HCT116 (cell line): ENCODE measurements at regions not wholly inside any gene's neighbourhood (a gene's known extent, or its start where the extent isn't known, plus 50 kb on each side); places are given as distances from the start of the nearest gene placed in this dataset.

ENCODE experiments used
- ATAC-seq: fragments of 200-7000 bp; cut with Tn5 transposase; 2 replicates; pipeline ENCODE4 v1.9.1; 2020; ENCODE audit warnings: mild to moderate bottlenecking, moderate library complexity
- BruUV-seq: library from RNA; stranded (reverse); fragments of 400-500 nt; replicated peaks from 2 replicates; lab custom pipeline; 2021; lab: Mats Ljungman, UMichigan
- CTCF ChIA-PET: fragments of 300-600 bp; sonication (Branson Sonifier 250); formaldehyde crosslinking; loops from one replicate; lab custom pipeline; 2021; ENCODE audit warnings: antibody characterized with exemption; lab: Charles Lee
- POLR2A ChIA-PET: fragments of 300-600, 350-600 bp; sonication (Branson Sonifier 250); formaldehyde crosslinking; loops from one replicate; lab custom pipeline; 2021; ENCODE audit warnings: antibody characterized with exemption; lab: Charles Lee
- RAD21 ChIA-PET, 2 experiments: fragments of 300-600 bp; sonication (Branson Sonifier 250); formaldehyde crosslinking; loops; one replicate each; lab custom pipeline; 2023; ENCODE audit warnings: low total read pairs in 2 of 2; ENCODE audit not compliant: uncharacterized antibody in 2 of 2, unreplicated experiment in 2 of 2, low non-redundant PET in 1 of 2; lab: Charles Lee
- DNase-seq: peaks from one replicate; pipeline ENCODE4 v3.0.0-alpha.2; 2010; ENCODE audit warnings: low read depth, low spot score
- H2AFZ ChIP-seq: fragments of 200-600 bp; shearing (Covaris generic), sonication (generic); 2 replicates; pipeline ENCODE4 v1.6.1; 2017; ENCODE audit warnings: low read depth, mixed run types, mixed read lengths, antibody characterized with exemption, low read length; ENCODE audit not compliant: poor library complexity, severe bottlenecking
- H3K27ac ChIP-seq: 2 replicates; pipeline ENCODE4 v1.5.1; 2012; ENCODE audit warnings: low read depth, low read length
- H3K27me3 ChIP-seq: fragments of 200-600 bp; sonication (generic); 2 replicates; pipeline ENCODE4 v1.6.1; 2016; ENCODE audit warnings: mixed run types, low read length, mixed read lengths; ENCODE audit not compliant: insufficient read depth
- H3K36me3 ChIP-seq, 2 experiments: fragments of 200-500 bp in 1 of 2; fragments of 200-600 bp in 1 of 2; sonication (Bioruptor generic) in 1 of 2; sonication (generic) in 1 of 2; 2 replicates each; pipeline versions ENCODE4 v1.5.1 to v1.6.1; 2014 to 2016; ENCODE audit warnings: low read length in 2 of 2, inconsistent platforms in 1 of 2, mixed read lengths in 1 of 2, mixed run types in 1 of 2; ENCODE audit not compliant: insufficient read depth in 2 of 2, control insufficient read depth in 1 of 2
- H3K4me1 ChIP-seq, 2 experiments: fragments of 200-600 bp in 1 of 2; sonication (generic) in 1 of 2; 2 replicates each; pipeline versions ENCODE4 v1.5.1 to v1.6.1; 2012 to 2017; ENCODE audit warnings: low read length in 2 of 2, inconsistent platforms in 1 of 2, mild to moderate bottlenecking in 1 of 2, mixed read lengths in 1 of 2, mixed run types in 1 of 2, moderate library complexity in 1 of 2; ENCODE audit not compliant: insufficient read depth in 2 of 2, control insufficient read depth in 1 of 2
- H3K4me2 ChIP-seq: fragments of 200-600 bp; sonication (generic); 2 replicates; pipeline ENCODE4 v1.6.1; 2017; ENCODE audit warnings: mixed run types, low read length, mixed read lengths
- H3K4me3 ChIP-seq, 2 experiments: fragments of 200-600 bp in 1 of 2; sonication (generic) in 1 of 2; replicated peaks in 1 of 2; 2 replicates each; pipeline ENCODE4 v1.5.1; 2011 to 2016; ENCODE audit warnings: low read length in 2 of 2, control low read depth in 1 of 2, low read depth in 1 of 2, mild to moderate bottlenecking in 1 of 2, mixed read lengths in 1 of 2, mixed run types in 1 of 2
- H3K79me2 ChIP-seq: fragments of 200-600 bp; sonication (generic); 2 replicates; pipeline ENCODE4 v1.6.1; 2017; ENCODE audit warnings: mild to moderate bottlenecking, mixed run types, low read length, moderate library complexity, mixed read lengths; ENCODE audit not compliant: insufficient read depth
- H3K9ac ChIP-seq: fragments of 200-600 bp; sonication (generic); 2 replicates; pipeline ENCODE4 v1.6.1; 2016; ENCODE audit warnings: low read length, mixed read lengths
- H3K9me2 ChIP-seq: fragments of 200-600 bp; sonication (generic), shearing (Covaris generic); 2 replicates; pipeline ENCODE4 v1.6.1; 2017; ENCODE audit warnings: mixed run types, mild to moderate bottlenecking, moderate library complexity; ENCODE audit not compliant: insufficient read depth
- H3K9me3 ChIP-seq, 2 experiments: fragments of 200-500 bp in 1 of 2; fragments of 200-600 bp in 1 of 2; sonication (Bioruptor generic) in 1 of 2; sonication (generic) in 1 of 2; 2 replicates each; pipeline ENCODE4 v1.6.1; 2014 to 2017; ENCODE audit warnings: low read length in 2 of 2, mixed read lengths in 2 of 2, inconsistent platforms in 1 of 2, low read depth in 1 of 2, mild to moderate bottlenecking in 1 of 2, mixed run types in 1 of 2, moderate library complexity in 1 of 2; ENCODE audit not compliant: control insufficient read depth in 1 of 2, insufficient read depth in 1 of 2
- H4K20me1 ChIP-seq: fragments of 200-600 bp; sonication (generic), shearing (Covaris generic); 2 replicates; pipeline ENCODE4 v1.6.1; 2017; ENCODE audit warnings: mixed run types, mild to moderate bottlenecking, moderate library complexity; ENCODE audit not compliant: insufficient read depth
- CBX3 ChIP-seq: IDR thresholded peaks from 2 replicates; pipeline ENCODE4 v1.6.1; 2012; ENCODE audit warnings: low read depth
- CTCF ChIP-seq, 3 experiments: fragments of 200-600 bp in 1 of 3; sonication (generic) in 1 of 3; IDR thresholded peaks in 2 of 3; conservative IDR thresholded peaks in 1 of 3; 2 replicates each; pipeline ENCODE4 v1.5.1; 2012 to 2017; ENCODE audit warnings: low read depth in 2 of 3, low read length in 2 of 3, antibody characterized with exemption in 1 of 3, borderline replicate concordance in 1 of 3, control low read depth in 1 of 3, mild to moderate bottlenecking in 1 of 3, mixed read lengths in 1 of 3, mixed run types in 1 of 3, moderate library complexity in 1 of 3; ENCODE audit not compliant: insufficient read depth in 1 of 3
- EGR1 ChIP-seq: IDR thresholded peaks from 2 replicates; pipeline ENCODE4 v1.6.1; 2012; ENCODE audit warnings: low read depth
- JUND ChIP-seq: IDR thresholded peaks from 2 replicates; pipeline ENCODE4 v1.6.1; 2012
- RAD21 ChIP-seq: IDR thresholded peaks from 2 replicates; pipeline ENCODE4 v1.6.1; 2012; ENCODE audit warnings: low read depth, mild to moderate bottlenecking
- SP1 ChIP-seq: IDR thresholded peaks from 2 replicates; pipeline ENCODE4 v1.6.1; 2012; ENCODE audit warnings: low read depth
- SRF ChIP-seq: IDR thresholded peaks from 2 replicates; pipeline ENCODE4 v1.6.1; 2012; ENCODE audit warnings: low read depth
- ZFX ChIP-seq: fragments of 450-650 bp; IDR thresholded peaks from 2 replicates; pipeline ENCODE4 v1.6.1; 2017
- intact Hi-C: fragments of 100-400 bp; cut with micrococcal nuclease; formaldehyde crosslinking; loops from 2 replicates; pipeline ENCODE4 v1.10.0; 2022

GRCh38 chr6:150685860-150686259, 86.2 kb downstream of the PLEKHG1 start:
- H3K9me2 ChIP-seq, result no peaks in the 10 kb centered on the region
- ChIA-PET RAD21 (interaction anchor here (1.2 to 2.0 kb wide), 2 partner anchors 128 to 129 kb away, joined by 4 to 9 read pairs; no protein-coding TSS in a partner anchor), CTCF (interaction anchor here (0.6 to 2.5 kb wide), 20 partner anchors 10 to 291 kb away, joined by 3 to 30 read pairs (median 6); no protein-coding TSS in a partner anchor), POLR2A (interaction anchor here (0.5 to 1.4 kb wide), 4 partner anchors 10 to 702 kb away, joined by 3 to 7 read pairs (median 5); no protein-coding TSS in a partner anchor)
- no peaks in the 10 kb centered on the region for H3K9me3 ChIP-seq
- H3K4me3 ChIP-seq, result no peak overlapping the region
- no peak overlapping the region for H3K27ac ChIP-seq
- peak; percentile 99 for ATAC-seq
- DNase-seq, result peak; percentile 39
- no peaks in the 10 kb centered on the region for H3K79me2 ChIP-seq
- no peaks in the 10 kb centered on the region for H3K36me3 ChIP-seq
- BruUV-seq, result no TSS peak
- H3K27me3 ChIP-seq, result no peaks in the 10 kb centered on the region
- intact Hi-C loops, result loop anchor here (2.0 kb wide), 1 partner anchor 129 kb away; no protein-coding TSS in a partner anchor
- TF ChIP-seq CBX3 (peak; percentile 79), CTCF (IDR thresholded peaks at IDR 0.05 in 2 of 3, conservative IDR thresholded peaks at IDR 0.05 in 1 of 3; ENCODE audit: borderline replicate concordance in 1 of 3, insufficient read depth in 1 of 3, low read depth in 2 of 3, low read length in 2 of 3) (peak; percentile 64 to 95 (median 90); a peak in 5 of 6 replicates), RAD21 (peak; percentile 74), SRF (no peak), JUND (no peak)
- peaks cover 0 to 10% of the 10 kb centered on the region in 2 experiments; a peak in 2 of 4 replicates for H3K4me1 ChIP-seq
- no peak overlapping the region for H3K4me2 ChIP-seq
- no peaks in the 10 kb centered on the region for H4K20me1 ChIP-seq
- H2AFZ ChIP-seq, result no peak overlapping the region
- H3K9ac ChIP-seq, result no peak overlapping the region

- peaks cover 0 to 10% of the 10 kb centered on the region in 2 experiments; a peak in 2 of 4 replicates for H3K4me1 ChIP-seq
- no peak overlapping the region for H3K27ac ChIP-seq
- intact Hi-C loops, result loop anchor here (2.0 kb wide), 1 partner anchor 128 kb away; no protein-coding TSS in a partner anchor
- H3K9ac ChIP-seq, result no peak overlapping the region
- no peaks in the 10 kb centered on the region for H3K79me2 ChIP-seq
- no peaks in the 10 kb centered on the region for H4K20me1 ChIP-seq
- POLR2A ChIA-PET, result interaction anchor here (1.2 to 1.4 kb wide), 2 partner anchors 9 to 127 kb away, joined by 3 to 7 read pairs; no protein-coding TSS in a partner anchor
- no peaks in the 10 kb centered on the region for H3K27me3 ChIP-seq
- BruUV-seq, result no TSS peak
- TF ChIP-seq RAD21, result no peak
- no peak for TF ChIP-seq SP1
- no peak for TF ChIP-seq EGR1
- TF ChIP-seq ZFX, result no peak
- H3K4me3 ChIP-seq, result no peak overlapping the region
- H3K4me2 ChIP-seq, result no peak overlapping the region
- H2AFZ ChIP-seq, result no peak overlapping the region
- H3K9me3 ChIP-seq, result no peaks in the 10 kb centered on the region
- CTCF ChIA-PET, result interaction anchor here (0.6 to 2.5 kb wide), 17 partner anchors 9 to 291 kb away, joined by 3 to 30 read pairs (median 6); no protein-coding TSS in a partner anchor
- H3K36me3 ChIP-seq, result no peaks in the 10 kb centered on the region
- ATAC-seq (no peak), DNase-seq (no peak)
- no peaks in the 10 kb centered on the region for H3K9me2 ChIP-seq
- RAD21 ChIA-PET, result interaction anchor here (1.2 to 2.0 kb wide), 2 partner anchors 127 to 129 kb away, joined by 4 to 9 read pairs; no protein-coding TSS in a partner anchor
Measured at GRCh38 chr6:150686566-150686965, 86.9 kb downstream of the PLEKHG1 start.
